ENCODE measurements at regions not wholly inside any gene's neighbourhood (a gene's known extent, or its start where the extent isn't known, plus 50 kb on each side); places are given as distances from the start of the nearest gene placed in this dataset.
A peak's percentile ranks its signal among the peaks of the same experiment; 100 is the strongest.
"Not testable (repeated sequence)": the region's sequence is repeated elsewhere in the genome, so short reads cannot be mapped to it uniquely, and the experiment has no call there.

DNA sequence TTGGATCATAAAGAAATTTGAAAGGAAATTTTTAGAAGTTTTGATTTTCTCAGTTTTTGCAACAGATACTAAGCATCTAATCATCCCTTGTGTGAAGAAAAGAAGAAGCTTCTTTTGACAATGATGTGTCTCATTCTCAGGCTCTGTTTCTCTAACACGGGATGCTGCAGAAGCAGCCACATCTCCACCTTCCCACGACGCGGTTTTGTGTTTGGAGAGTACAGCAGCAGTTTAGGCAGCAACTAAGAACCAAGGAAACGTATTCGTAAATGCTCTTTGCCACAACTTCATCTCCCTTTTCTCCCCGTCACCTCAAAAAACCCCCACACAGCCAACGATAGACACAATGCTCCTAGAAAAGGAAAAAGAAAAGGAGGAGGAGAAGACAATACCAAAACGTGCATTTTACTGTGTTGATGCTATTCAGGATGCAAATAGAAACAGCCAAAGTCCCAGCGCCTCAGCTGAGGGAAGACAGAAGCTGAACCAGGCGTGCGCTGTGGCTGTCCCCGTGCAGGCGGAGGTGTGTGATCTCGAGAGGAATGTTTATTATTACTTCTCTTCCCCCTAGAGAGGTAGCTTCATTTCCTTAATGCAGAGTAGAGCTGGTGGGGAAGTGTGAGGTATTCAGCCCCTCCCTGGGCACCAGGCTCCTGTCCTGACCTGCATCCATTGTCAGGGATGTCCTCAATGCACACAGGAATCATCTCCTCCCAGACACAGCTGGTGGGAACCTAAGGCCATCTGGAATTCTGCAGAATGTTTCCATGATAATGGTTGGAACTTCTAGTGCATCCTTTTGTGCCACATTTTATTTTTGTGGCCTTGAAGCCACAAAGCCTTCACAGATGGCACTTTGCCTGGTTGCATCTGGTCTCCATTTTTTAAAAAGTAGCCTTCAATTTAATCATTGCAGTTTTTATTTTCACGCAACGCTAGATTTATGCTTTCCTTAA, 174.6 kb upstream of the KLF6 start:
- Mint-ChIP-seq H3K4me3 (peak overlapping the region in 1 of 2 donors; percentile 6), H3K4me1 (ENCODE audit: low read depth) (peaks cover 36% of the 10 kb centered on the region), H3K27me3 (ENCODE audit: low read depth) (no peaks in the 10 kb centered on the region), H3K27ac (no peak overlapping the region), H3K9me3 (no peaks in the 10 kb centered on the region), H3K36me3 (ENCODE audit: insufficient read depth in 2 of 2) (no peaks in the 10 kb centered on the region)
- no peak for ATAC-seq (replicated peaks in 1 of 2)
- no peak for DNase-seq

DNA sequence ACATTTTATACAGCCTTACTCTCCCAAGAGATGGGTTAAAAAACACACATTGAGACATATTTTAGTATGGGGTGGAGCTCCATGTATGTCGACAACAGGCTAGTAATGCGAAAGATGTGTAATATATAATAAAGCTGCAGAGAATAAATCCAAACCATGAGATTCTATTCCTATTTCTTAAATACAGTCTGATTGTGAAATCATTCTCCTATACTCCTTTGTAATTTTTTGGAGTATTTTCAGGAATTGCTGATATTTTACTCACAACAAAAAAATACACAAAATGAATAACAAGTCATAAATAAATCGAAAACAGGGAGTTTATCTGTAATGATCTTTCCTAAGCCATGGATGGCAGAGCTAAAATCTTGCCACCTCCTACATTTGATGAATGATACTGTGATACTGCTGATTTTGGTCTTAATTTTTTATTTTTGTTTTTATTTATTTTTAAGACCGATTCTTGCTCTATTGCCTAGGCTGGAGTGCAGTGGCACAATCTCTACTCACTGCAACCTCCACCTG, 173.5 kb upstream of the KLF6 start:
- peaks cover 29% of the 10 kb centered on the region for H3K4me1 Mint-ChIP-seq (ENCODE audit: low read depth)
- H3K4me3 Mint-ChIP-seq = no peak overlapping the region
- H3K36me3 Mint-ChIP-seq (ENCODE audit: insufficient read depth in 2 of 2) = no peaks in the 10 kb centered on the region
- DNase-seq (no peak), ATAC-seq (replicated peaks in 1 of 2) (no peak)
- H3K27me3 Mint-ChIP-seq (ENCODE audit: low read depth) = no peaks in the 10 kb centered on the region
- no peak overlapping the region for H3K27ac Mint-ChIP-seq
- H3K9me3 Mint-ChIP-seq = no peaks in the 10 kb centered on the region

DNA sequence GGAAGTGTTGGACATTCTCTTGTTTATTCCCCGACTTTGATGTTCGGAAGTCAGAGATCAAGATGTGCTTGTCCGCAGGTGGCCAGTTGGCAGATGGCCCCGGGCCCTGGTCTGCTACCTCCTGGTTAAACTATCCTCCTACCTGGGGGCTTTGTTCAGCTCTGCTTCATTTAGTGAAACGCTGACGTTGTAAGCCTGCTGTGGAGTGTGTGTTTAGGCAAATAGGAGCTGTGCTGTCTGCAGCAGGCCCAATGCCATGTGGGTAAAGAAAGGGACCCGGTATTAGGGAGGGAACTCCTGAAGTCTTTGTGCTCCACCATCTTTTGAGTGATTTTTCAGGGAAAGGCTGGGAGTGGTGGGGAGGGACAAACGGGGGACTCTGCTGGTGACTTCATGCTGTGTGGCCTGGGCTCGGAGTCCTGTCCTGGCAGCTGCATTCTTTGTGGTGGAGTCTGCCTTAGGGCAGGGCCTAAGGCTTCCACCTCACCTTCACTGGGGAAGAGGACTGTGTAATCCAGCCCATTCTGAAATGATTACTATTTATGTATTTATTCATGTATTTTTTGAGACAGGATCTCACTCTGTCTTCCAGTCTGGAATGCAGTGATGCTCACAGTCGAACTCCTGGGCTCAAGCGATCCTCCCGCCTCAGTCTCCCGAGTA, 171.1 kb upstream of the KLF6 start:
- DNase-seq (no peak), ATAC-seq (replicated peaks in 1 of 2) (no peak)
- no peak overlapping the region for H3K4me3 Mint-ChIP-seq
- peaks cover 22% of the 10 kb centered on the region for H3K4me1 Mint-ChIP-seq (ENCODE audit: low read depth)
- peaks cover 0 to 3% of the 10 kb centered on the region in 2 donors for H3K9me3 Mint-ChIP-seq
- peaks cover 0 to 1% of the 10 kb centered on the region in 2 donors for H3K36me3 Mint-ChIP-seq (ENCODE audit: insufficient read depth in 2 of 2)
- no peaks in the 10 kb centered on the region for H3K27me3 Mint-ChIP-seq (ENCODE audit: low read depth)
- H3K27ac Mint-ChIP-seq = no peak overlapping the region

DNA sequence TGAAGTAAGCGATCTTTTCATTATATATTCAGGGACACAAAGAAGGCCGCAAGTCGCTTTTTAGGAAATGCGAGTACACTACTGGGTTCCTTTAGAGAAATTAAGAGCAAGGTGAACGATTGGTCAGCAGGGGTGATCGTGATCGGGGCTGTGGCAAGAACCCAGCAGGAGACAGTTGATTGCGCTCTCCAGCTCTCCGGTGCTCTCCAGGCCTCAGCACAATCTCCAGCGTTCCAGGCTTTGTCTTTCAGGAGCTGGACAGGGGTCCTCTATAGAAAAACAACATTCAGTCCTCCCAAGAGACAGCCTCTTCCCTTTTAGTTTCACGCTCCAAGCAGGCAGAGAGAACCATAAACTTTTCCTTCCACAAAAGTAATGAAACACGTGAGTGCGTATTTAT, 170.5 kb upstream of the KLF6 start:
- peaks cover 0 to 1% of the 10 kb centered on the region in 2 donors for H3K36me3 Mint-ChIP-seq (ENCODE audit: insufficient read depth in 2 of 2)
- H3K27me3 Mint-ChIP-seq (ENCODE audit: low read depth) = no peaks in the 10 kb centered on the region
- H3K9me3 Mint-ChIP-seq = peaks cover 0 to 3% of the 10 kb centered on the region in 2 donors
- no peak overlapping the region for H3K27ac Mint-ChIP-seq
- ATAC-seq (replicated peaks in 1 of 2) (no peak), DNase-seq (no peak)
- H3K4me3 Mint-ChIP-seq = no peak overlapping the region
- peaks cover 22% of the 10 kb centered on the region for H3K4me1 Mint-ChIP-seq (ENCODE audit: low read depth)

DNA sequence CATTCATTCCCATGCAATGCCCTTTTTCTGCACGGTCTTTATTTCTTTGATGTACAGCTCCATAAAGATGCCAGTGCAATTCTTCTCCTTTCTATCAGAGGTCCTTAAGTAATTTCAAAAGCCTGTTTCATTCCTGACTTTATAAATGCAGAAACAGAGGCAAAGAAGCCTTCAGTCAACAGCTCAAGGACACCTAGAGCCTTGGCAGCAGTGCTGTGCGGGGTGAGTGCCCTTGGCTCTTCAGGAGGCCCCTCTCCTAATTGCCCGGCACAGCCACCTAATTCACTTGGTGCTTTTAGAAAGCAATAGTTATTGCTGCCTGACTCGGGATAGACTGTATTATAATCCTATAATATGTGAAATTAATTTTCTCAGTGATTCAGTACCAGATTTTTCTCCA, 169.6 kb upstream of the KLF6 start:
- no peak for ATAC-seq (replicated peaks in 1 of 2)
- peaks cover 26% of the 10 kb centered on the region for H3K4me1 Mint-ChIP-seq (ENCODE audit: low read depth)
- H3K4me3 Mint-ChIP-seq = no peak overlapping the region
- H3K27me3 Mint-ChIP-seq (ENCODE audit: low read depth) = no peaks in the 10 kb centered on the region
- no peak for DNase-seq
- peaks cover 0 to 3% of the 10 kb centered on the region in 2 donors for H3K9me3 Mint-ChIP-seq
- peaks cover 0 to 1% of the 10 kb centered on the region in 2 donors for H3K36me3 Mint-ChIP-seq (ENCODE audit: insufficient read depth in 2 of 2)
- H3K27ac Mint-ChIP-seq = no peak overlapping the region

DNA sequence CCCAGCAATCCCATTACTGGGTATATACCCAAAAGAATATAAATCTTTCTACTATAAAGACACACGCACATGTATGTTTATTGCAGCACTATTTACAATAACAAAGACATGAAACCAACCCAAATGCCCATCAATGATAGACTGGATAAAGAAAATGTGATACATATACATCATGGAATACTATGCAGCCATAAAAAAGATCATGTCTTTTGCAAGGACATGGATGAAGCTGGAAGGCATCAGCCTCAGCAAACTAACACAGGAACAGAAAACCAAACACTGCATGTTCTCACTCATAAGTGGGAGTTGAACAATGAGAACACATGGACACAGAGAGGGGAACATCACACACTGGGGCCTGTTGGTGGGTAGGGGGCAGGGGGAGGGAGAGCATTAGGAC, 169.0 kb upstream of the KLF6 start:
- not testable (repeated sequence) for H3K9me3 Mint-ChIP-seq; H3K27me3 Mint-ChIP-seq (ENCODE audit: low read depth); H3K36me3 Mint-ChIP-seq (ENCODE audit: insufficient read depth in 2 of 2); ATAC-seq (replicated peaks in 1 of 2); H3K4me3 Mint-ChIP-seq; H3K27ac Mint-ChIP-seq; DNase-seq
- peaks cover 29% of the 10 kb centered on the region for H3K4me1 Mint-ChIP-seq (ENCODE audit: low read depth)

DNA sequence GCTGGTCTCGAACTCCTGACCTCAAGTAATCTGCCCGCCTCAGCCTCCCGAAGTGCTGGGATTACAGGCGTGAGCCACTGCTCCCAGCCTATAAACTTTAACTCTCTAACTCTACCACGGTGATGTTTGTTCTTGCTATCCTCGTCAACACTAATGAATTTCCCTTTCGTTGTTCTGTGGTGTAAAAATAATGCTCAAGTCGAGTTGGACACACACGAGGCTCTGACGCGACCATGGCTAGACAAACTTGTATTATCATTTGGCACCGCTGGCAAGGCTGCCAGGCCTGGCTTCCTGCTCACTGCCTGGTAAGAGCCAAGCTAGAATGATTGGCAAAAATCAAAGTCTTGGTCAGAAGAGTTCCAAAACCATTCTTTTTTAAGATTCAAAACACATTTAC, 167.0 kb upstream of the KLF6 start:
- Mint-ChIP-seq H3K9me3 (peaks cover 0 to 3% of the 10 kb centered on the region in 2 donors), H3K27me3 (ENCODE audit: low read depth) (no peaks in the 10 kb centered on the region), H3K36me3 (ENCODE audit: insufficient read depth in 2 of 2) (peaks cover 2 to 3% of the 10 kb centered on the region in 2 donors), H3K4me1 (ENCODE audit: low read depth) (peaks cover 49% of the 10 kb centered on the region), H3K4me3 (no peak overlapping the region), H3K27ac (peak overlapping the region; percentile 48)
- ATAC-seq (replicated peaks in 1 of 2) = no peak
- DNase-seq = no peak

DNA sequence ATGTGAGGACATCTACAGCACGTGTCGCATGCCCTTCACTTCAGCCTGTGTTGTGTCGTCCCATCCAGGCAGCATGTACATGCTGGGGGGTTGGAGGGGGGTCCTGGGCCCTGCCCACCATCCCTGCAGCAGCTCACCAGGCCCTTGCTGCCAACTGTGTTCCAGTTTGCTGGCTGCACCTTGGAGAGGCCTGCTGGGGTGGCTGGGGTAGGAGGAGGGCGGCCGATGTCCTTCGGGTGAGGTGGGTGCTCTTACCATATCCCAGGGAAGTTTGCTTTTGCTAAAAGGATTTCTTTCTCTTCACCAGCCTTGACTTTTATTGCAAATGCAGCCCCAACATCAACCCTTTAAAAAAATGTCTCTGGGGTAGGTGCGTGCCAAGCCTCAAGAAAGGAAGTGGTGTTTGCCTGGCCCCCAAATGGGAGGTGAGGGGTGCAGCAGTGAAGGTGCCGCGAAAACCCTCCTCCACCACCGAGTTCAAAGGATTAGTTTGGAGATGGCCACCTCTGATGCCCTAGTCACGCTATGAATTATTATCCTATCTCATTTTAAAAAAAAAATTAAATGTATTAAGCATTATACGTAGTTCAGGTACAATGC, 165.8 kb upstream of the KLF6 start:
- no peaks in the 10 kb centered on the region for H3K27me3 Mint-ChIP-seq (ENCODE audit: low read depth)
- H3K4me3 Mint-ChIP-seq = peak overlapping the region; percentile 9 to 50
- no peak for DNase-seq
- H3K27ac Mint-ChIP-seq = no peak overlapping the region
- H3K9me3 Mint-ChIP-seq = peaks cover 0 to 3% of the 10 kb centered on the region in 2 donors
- no peak for ATAC-seq (replicated peaks in 1 of 2)
- H3K4me1 Mint-ChIP-seq (ENCODE audit: low read depth) = peaks cover 61% of the 10 kb centered on the region
- peaks cover 3% of the 10 kb centered on the region in 2 donors for H3K36me3 Mint-ChIP-seq (ENCODE audit: insufficient read depth in 2 of 2)

DNA sequence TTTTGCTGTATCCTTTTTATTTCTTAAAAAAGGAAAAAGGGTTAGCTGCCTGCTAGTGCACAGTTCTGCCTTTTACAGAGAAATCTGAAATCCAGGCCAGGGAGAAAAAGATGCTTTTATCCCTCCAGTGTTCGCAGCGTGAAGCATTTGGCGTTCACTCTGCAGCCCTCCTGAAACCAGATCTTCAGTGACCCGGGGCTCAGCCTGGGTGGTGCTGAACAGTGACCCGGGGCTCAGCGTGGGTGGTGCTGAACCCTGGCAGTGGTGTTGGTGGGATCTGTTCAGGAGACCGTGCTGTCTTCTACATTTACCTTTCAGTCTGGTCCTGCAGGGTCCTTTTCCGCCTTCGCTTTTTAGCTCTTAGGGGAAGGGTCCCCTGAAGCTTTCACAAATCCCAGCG, 164.7 kb upstream of the KLF6 start:
- Mint-ChIP-seq H3K9me3 (peaks cover 0 to 3% of the 10 kb centered on the region in 2 donors), H3K27me3 (ENCODE audit: low read depth) (no peaks in the 10 kb centered on the region), H3K27ac (no peak overlapping the region), H3K36me3 (ENCODE audit: insufficient read depth in 2 of 2) (peaks cover 3 to 6% of the 10 kb centered on the region in 2 donors), H3K4me3 (peak overlapping the region; percentile 50 to 89), H3K4me1 (ENCODE audit: low read depth) (peaks cover 72% of the 10 kb centered on the region)
- ATAC-seq (replicated peaks in 1 of 2) (no peak), DNase-seq (no peak)

DNA sequence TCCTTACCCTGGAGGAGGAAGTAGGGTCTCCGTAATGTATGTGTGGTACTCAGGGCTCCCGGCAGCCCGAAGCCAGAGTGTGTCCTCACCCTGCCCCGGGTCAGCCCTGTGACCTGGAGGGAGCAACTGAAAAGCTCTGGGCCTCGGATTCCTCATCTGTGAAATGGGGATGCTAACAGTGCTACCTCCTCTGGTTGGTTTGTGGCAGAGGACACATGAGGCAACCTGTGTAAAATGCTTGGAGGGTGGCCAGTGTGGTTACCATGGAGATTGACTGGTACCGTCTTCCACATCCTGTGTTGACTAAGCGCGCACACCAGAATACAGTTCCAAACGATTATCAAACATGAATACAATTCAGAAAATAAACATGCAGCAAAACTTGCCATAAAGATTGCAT, 163.8 kb upstream of the KLF6 start:
- ATAC-seq (replicated peaks in 1 of 2) (peak; percentile 90 to 92), DNase-seq (peak; percentile 82 to 86)
- Mint-ChIP-seq H3K4me1 (ENCODE audit: low read depth) (peaks cover 73% of the 10 kb centered on the region), H3K36me3 (ENCODE audit: insufficient read depth in 2 of 2) (peaks cover 3 to 6% of the 10 kb centered on the region in 2 donors), H3K27ac (peak overlapping the region; percentile 69), H3K9me3 (peaks cover 0 to 3% of the 10 kb centered on the region in 2 donors), H3K27me3 (ENCODE audit: low read depth) (no peaks in the 10 kb centered on the region), H3K4me3 (peak overlapping the region; percentile 52 to 89)

DNA sequence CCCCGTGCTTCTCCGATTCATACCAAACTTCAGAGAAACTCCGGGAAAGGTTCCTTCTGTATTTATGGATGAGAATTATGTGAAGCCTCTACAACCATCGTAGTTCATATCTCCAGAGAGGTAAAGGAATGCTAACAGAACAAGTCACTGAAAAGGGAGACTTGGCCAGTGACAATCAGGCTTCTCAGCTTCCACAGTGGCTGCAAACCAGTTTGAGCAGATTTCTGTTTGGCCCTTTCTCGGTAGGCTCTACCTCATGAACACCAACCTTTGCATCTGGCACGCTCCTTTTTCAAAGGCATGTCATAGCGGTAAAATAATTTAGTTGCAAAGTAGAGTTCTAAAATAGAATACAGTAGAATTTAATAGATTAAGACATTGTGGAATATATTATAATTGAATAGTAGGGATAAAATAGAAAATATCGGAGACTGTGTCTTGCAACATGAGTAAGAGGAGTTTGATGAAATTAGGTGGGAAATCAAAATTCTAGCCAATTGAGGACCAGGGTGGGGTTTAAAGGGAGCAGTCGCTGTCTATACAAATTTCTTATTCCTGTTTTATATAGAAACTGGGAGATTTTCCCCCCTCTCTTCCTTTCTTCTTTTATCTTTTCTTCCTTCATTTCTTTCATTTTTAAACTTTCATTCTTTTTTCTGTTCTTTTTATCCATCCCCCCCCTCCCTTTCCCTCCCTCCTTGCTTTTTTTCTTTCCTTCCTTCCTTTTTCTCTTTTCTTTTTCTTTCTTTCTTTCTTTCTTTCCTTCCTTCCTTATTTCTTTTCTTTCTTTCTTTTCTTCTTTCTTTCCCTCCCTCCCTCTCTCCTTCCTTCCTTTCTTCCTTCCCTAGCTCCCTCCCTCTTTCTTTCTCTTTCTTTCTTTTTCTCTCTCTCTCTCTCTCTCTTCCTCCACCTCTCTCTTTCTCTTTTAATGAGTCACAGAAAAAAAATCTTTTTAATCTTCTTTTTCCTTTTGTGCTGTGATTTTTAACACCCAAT, 161.5 kb upstream of the KLF6 start:
- H3K27me3 Mint-ChIP-seq (ENCODE audit: low read depth) = no peaks in the 10 kb centered on the region
- peaks cover 89% of the 10 kb centered on the region for H3K4me1 Mint-ChIP-seq (ENCODE audit: low read depth)
- DNase-seq = no peak
- H3K9me3 Mint-ChIP-seq = no peaks in the 10 kb centered on the region
- peaks cover 4 to 11% of the 10 kb centered on the region in 2 donors for H3K36me3 Mint-ChIP-seq (ENCODE audit: insufficient read depth in 2 of 2)
- peak overlapping the region; percentile 52 to 90 for H3K4me3 Mint-ChIP-seq
- peak; percentile 3 to 6 for ATAC-seq (replicated peaks in 1 of 2)
- H3K27ac Mint-ChIP-seq = peak overlapping the region; percentile 97

DNA sequence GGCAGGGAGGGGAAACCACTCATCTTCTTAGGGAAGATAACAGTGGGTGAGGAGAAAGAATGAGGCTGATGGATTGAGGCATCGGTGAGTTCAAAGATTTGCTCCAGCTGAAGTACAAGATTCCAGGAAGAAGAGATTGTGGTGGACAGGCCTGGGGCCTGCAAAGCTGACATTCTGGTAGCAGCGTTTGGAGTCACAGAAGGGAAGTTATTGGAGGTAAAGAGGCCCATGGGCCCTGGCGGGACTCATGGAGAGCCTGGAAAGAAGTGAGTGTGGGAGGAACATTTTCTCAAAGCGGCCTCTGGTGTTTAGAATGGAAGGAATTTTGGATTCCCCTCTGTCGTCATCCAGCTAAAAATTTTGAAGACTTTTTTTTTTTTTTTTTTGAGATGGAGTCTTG, 160.0 kb upstream of the KLF6 start:
- no peak for DNase-seq
- Mint-ChIP-seq H3K4me3 (peak overlapping the region; percentile 61 to 75), H3K9me3 (no peaks in the 10 kb centered on the region), H3K4me1 (ENCODE audit: low read depth) (peaks cover 81% of the 10 kb centered on the region), H3K27ac (peak overlapping the region; percentile 70), H3K27me3 (ENCODE audit: low read depth) (no peaks in the 10 kb centered on the region), H3K36me3 (ENCODE audit: insufficient read depth in 2 of 2) (peaks cover 12 to 13% of the 10 kb centered on the region in 2 donors)
- ATAC-seq (replicated peaks in 1 of 2) = no peak
